Erythroblast (primary cell): ENCODE measurements at regions not wholly inside any gene's neighbourhood (a gene's known extent, or its start where the extent isn't known, plus 50 kb on each side); places are given as distances from the start of the nearest gene placed in this dataset.

Source experiments
- GATA1 ChIP-seq: IDR thresholded peaks from 2 replicates; pipeline ENCODE4 v1.6.1; 2011; ENCODE audit warnings: low read depth, mild to moderate bottlenecking, control low read depth, low read length, moderate library complexity
- POLR2A ChIP-seq: IDR thresholded peaks from 2 replicates; pipeline ENCODE4 v1.6.1; 2011; ENCODE audit warnings: mild to moderate bottlenecking, low read length

- TF ChIP-seq POLR2A (no peak), GATA1 (no peak)
Observed at GRCh38 chr13:53135301-53135700, 106.7 kb downstream of the OLFM4 start.
